Skin of body (tissue), 1 donor: ENCODE measurements at regions not wholly inside any gene's neighbourhood (a gene's known extent, or its start where the extent isn't known, plus 50 kb on each side); places are given as distances from the start of the nearest gene placed in this dataset.
A peak's percentile ranks its signal among the peaks of the same experiment; 100 is the strongest.
"Not testable (repeated sequence)": the region's sequence is repeated elsewhere in the genome, so short reads cannot be mapped to it uniquely, and the experiment has no call there.

ENCODE experiments used
- DNase-seq: peaks from one replicate; lab custom pipeline; 2025; lab: John Stamatoyannopoulos, UW

GRCh38 chr12:124070394-124071074 lies 97.5 kb downstream of the ZNF664 start:
- DNase-seq: not testable (repeated sequence)

- DNase-seq: no peak
Measured at GRCh38 chr12:124071075-124071443, 98.0 kb downstream of the ZNF664 start.

GRCh38 chr12:124073356-124074035 lies 100.5 kb downstream of the ZNF664 start:
- DNase-seq: no peak

GRCh38 chr12:124075841-124076240 lies 102.8 kb downstream of the ZNF664 start:
- no peak for DNase-seq

DNA sequence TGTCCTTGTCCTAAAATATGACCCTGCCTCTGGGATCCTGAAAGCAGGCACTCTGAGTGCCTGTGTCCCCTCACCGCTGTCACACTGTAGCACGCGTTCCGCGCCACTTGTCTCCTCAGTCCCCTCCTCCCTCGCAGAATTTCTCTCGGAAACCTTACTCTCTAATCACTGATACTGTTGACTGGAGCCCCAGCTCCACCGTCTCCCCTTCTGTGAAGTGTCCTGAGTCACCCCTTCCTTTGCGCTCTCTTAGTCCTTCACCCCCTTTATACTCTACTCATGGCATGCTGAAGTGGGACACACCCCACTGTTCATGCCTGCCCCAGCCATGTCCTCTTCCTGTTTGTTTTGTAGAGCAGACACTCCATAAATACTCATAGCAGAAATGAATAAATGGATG lies 104.7 kb downstream of the ZNF664 start:
- no peak for DNase-seq

DNA sequence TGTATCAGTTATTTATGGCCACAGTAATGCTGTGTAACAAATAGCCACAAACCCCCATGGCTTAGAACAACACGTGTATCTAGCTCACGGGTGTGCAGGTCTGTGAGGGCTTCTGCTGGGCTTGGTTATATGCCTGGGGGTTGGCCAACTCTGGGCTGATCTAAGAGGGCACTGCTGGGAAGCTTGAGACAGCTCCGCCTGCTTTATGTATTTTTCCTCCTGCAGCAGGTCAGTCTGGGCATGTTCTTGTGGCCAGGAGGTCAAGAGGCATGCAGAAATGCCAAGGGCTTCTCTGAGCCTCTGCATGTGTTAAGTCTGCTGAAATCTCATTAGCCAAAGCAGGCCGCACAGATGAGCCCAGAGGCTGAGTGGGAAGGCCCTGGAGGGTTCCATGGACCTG lies 105.8 kb downstream of the ZNF664 start:
- DNase-seq: no peak

GRCh38 chr12:124080649-124081048 lies 107.6 kb downstream of the ZNF664 start:
- DNase-seq: no peak

DNA sequence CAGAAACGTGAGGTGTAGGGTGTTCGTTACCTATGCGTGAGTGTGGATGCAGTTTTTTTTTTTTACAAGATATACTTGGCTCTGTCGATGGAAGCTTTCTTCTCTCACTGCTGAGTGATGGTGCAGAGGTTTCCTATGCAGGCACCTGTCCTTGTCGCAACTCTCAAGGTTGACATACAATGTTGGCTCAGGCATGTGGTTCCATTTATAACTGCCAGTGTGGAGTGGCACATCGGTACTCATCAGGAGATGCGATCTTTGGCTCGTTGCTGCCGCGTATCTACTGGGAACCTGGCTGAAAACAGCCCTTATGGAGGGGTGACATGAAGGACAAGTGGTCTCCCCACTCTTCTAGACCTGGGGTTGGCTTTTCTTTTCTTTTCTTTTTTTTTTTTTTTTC lies 109.0 kb downstream of the ZNF664 start:
- DNase-seq: no peak

GRCh38 chr12:124082687-124083086 lies 109.7 kb downstream of the ZNF664 start:
- DNase-seq: no peak

- no peak for DNase-seq
Measured at GRCh38 chr12:124083708-124084107, 110.7 kb downstream of the ZNF664 start.

- no peak for DNase-seq
Measured at GRCh38 chr12:124085419-124086296, 112.6 kb downstream of the ZNF664 start.

GRCh38 chr12:124086299-124086898 lies 113.4 kb downstream of the ZNF664 start:
- DNase-seq: no peak

DNA sequence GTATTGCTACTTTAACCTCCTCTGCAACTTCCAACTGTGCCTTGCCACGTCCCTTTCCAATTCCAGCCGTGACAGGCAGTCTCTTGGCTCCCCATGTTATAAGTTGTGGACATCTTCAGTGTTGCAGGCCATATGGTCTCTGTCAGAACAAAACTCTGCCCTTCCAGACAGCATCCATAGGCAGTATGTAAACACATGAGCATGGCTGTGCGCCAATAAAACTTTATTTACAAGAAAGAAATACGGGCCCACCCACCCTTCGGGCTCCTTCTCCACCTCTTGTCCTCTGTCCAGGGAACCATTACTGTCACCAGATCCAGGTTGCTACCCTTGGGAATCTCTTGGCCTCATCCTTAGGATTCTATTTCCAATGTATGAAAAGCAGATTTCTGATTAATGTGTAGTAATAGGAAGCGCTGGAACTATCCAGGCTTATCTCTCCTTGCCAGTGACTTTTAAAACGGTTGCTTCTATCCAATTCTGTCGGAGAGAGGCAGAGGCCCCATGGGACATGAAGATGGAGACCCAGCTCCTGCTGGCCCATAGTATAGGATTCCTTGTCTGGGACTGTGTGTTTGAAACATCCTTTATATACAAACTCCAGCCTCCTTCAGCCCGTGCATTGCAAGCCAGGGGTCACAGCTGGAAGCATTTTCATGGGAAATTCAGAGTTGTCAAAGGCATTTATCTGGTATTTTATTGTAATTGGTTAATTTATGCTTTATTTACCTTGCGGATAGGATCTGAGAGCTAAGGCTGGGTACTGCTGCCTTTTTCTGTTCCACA lies 114.4 kb downstream of the ZNF664 start:
- peak; percentile 65 for DNase-seq

GRCh38 chr12:124088217-124088907 lies 115.3 kb downstream of the ZNF664 start:
- DNase-seq: no peak

- not testable (repeated sequence) for DNase-seq
Measured at GRCh38 chr12:124089181-124089914, 116.3 kb downstream of the ZNF664 start.

GRCh38 chr12:124091835-124092234 lies 118.8 kb downstream of the ZNF664 start:
- DNase-seq: no peak

DNA sequence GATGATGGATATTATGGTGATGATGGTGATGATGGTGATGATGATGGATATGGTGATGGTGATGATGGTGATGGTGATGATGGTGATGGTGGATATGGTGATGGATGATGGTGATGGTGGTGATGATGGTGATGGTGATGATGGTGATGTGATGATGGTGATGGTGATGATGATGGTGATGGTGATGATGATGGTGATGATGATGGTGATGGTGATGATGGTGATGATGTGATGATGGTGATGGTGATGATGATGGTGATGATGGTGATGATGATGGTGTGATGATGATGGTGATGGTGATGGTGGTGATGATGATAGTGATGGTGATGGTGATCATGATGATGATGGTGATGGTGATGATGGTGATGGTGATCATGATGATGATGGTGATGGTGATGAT lies 119.5 kb downstream of the ZNF664 start:
- not testable (repeated sequence) for DNase-seq

- DNase-seq: no peak
Measured at GRCh38 chr12:124093297-124093696, 120.3 kb downstream of the ZNF664 start.

DNA sequence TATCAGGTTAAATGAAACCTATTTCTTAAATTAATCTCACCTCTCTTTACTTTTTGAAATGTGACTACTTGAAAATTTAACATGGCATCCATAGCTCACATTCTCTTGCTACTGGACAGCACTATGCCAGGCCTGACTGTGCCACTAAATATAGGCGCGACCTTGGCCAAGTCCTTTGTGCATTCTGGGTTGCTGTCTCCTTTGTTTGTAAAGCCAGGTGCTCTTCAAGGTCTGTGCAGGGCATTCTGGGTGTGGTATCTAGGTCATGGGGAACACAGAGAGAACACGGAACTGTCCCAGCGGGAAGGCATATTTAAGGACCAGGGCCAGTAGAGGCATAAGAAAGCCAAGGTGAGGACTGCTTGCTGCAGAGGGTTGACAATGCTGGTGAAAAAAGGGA lies 121.2 kb downstream of the ZNF664 start:
- no peak for DNase-seq

DNA sequence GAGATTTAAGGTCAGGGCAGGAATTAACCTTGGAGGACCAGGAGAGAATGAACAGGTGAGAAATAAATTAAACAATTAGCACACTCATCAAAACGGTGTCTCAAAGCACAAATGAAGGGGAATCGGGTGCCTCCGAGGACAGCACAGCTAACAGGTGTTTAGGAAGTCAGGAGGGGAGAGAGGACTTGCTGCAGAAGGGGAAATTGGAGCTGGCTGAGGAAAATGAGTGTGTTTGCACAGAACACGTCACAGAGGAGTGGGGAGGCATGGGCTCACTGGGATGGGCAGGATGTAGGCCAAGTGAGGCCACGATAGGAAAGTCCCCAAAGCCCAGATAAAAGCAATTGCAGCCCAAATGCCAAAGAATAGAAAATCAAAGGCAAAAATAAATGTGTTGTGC lies 121.7 kb downstream of the ZNF664 start:
- DNase-seq: no peak
